ENCODE measurements at regions not wholly inside any gene's neighbourhood (a gene's known extent, or its start where the extent isn't known, plus 50 kb on each side); places are given as distances from the start of the nearest gene placed in this dataset.

- TF ChIP-seq, protein P1, sequence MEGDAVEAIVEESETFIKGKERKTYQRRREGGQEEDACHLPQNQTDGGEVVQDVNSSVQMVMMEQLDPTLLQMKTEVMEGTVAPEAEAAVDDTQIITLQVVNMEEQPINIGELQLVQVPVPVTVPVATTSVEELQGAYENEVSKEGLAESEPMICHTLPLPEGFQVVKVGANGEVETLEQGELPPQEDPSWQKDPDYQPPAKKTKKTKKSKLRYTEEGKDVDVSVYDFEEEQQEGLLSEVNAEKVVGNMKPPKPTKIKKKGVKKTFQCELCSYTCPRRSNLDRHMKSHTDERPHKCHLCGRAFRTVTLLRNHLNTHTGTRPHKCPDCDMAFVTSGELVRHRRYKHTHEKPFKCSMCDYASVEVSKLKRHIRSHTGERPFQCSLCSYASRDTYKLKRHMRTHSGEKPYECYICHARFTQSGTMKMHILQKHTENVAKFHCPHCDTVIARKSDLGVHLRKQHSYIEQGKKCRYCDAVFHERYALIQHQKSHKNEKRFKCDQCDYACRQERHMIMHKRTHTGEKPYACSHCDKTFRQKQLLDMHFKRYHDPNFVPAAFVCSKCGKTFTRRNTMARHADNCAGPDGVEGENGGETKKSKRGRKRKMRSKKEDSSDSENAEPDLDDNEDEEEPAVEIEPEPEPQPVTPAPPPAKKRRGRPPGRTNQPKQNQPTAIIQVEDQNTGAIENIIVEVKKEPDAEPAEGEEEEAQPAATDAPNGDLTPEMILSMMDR (conservative IDR thresholded peaks at IDR 0.05; ENCODE audit: low read depth, low read length) = no peak
- TF ChIP-seq EZH2phosphoT487 (IDR thresholded peaks at IDR 0.05; ENCODE audit: borderline replicate concordance, low read length) = no peak
Observed at GRCh38 chr6:41437604-41438003, 102.2 kb downstream of the NCR2 start.

Data from PC-3 (cell line).